ENCODE measurements at regions not wholly inside any gene's neighbourhood (a gene's known extent, or its start where the extent isn't known, plus 50 kb on each side); places are given as distances from the start of the nearest gene placed in this dataset.

- H2AFZ ChIP-seq (ENCODE audit: low read length), result no peak overlapping the region
- no peak for DNase-seq
- H3K27me3 Mint-ChIP-seq (ENCODE audit: low read depth), result no peaks in the 10 kb centered on the region
- no peaks in the 10 kb centered on the region for H3K4me1 Mint-ChIP-seq
- H3K36me3 Mint-ChIP-seq (ENCODE audit: insufficient read depth in 1 of 3, low read depth in 3 of 3), result peaks cover 7 to 21% (median 8%) of the 10 kb centered on the region in 3 experiments
- H3K9me3 Mint-ChIP-seq, result peaks cover 14 to 16% of the 10 kb centered on the region in 2 experiments
- no peak overlapping the region for H3K14ac ChIP-seq (ENCODE audit: insufficient read depth, low read length)
- no peaks in the 10 kb centered on the region for H3K9me3 ChIP-seq (ENCODE audit: control insufficient read depth, low read depth, low read length)
- no peak overlapping the region for H3K56ac ChIP-seq (ENCODE audit: insufficient read length, low read depth, low read length)
- no peak overlapping the region for H3K23ac ChIP-seq (ENCODE audit: insufficient read length, low read depth, low read length)
- no peak overlapping the region for H3K4me2 ChIP-seq (ENCODE audit: insufficient read depth, insufficient read length, low read length)
- no peak overlapping the region for H2BK15ac ChIP-seq (ENCODE audit: low read depth, low read length)
- H3K79me1 ChIP-seq (ENCODE audit: insufficient read depth, low read depth, low read length, poor library complexity, severe bottlenecking), result no peaks in the 10 kb centered on the region
- no peaks in the 10 kb centered on the region for H3K79me2 ChIP-seq (ENCODE audit: insufficient read depth, low read length)
- WGBS (ENCODE audit: extremely low coverage, insufficient read length, low lambda C conversion rate), result no CpG with 5 or more reads among the region's 3 CpGs
- no peak overlapping the region for H3K9ac ChIP-seq (ENCODE audit: extremely low read depth, insufficient read length, low read length)
- no peak overlapping the region for H3K27ac Mint-ChIP-seq
- no peak overlapping the region for H3K4me3 Mint-ChIP-seq
- no peak overlapping the region for H3K27ac ChIP-seq (ENCODE audit: insufficient read length, low read depth, low read length)
- no peak overlapping the region for H3K18ac ChIP-seq (ENCODE audit: insufficient read length, low read depth, low read length)
- no peak for TF ChIP-seq CTCF (conservative IDR thresholded peaks at IDR 0.05)
- no peak overlapping the region for H3K4ac ChIP-seq (ENCODE audit: low read depth, low read length)
- no peaks in the 10 kb centered on the region for H4K20me1 ChIP-seq (ENCODE audit: control insufficient read depth, insufficient read depth, insufficient read length)
- no peak overlapping the region for H2BK120ac ChIP-seq (ENCODE audit: low read depth, low read length, poor library complexity, severe bottlenecking)
- no peak overlapping the region for H4K5ac ChIP-seq (ENCODE audit: insufficient read length, low read depth, low read length)
- H4K91ac ChIP-seq (ENCODE audit: insufficient read length, low read depth, low read length), result no peak overlapping the region
- no peak overlapping the region for H3T11ph ChIP-seq (ENCODE audit: low read length)
- H2AK5ac ChIP-seq (ENCODE audit: insufficient read length, low read length), result no peak overlapping the region
- no peaks in the 10 kb centered on the region for H3K23me2 ChIP-seq (ENCODE audit: insufficient read length, low read depth, low read length, poor library complexity, severe bottlenecking)
- no peaks in the 10 kb centered on the region for H3K27me3 ChIP-seq (ENCODE audit: insufficient read depth, low read length)
- H4K8ac ChIP-seq (replicated peaks; ENCODE audit: insufficient read length, low read depth, low read length), result no peak overlapping the region
- no peaks in the 10 kb centered on the region for H3K4me1 ChIP-seq (ENCODE audit: insufficient read depth, low read length)
- no peak overlapping the region for H2BK5ac ChIP-seq (ENCODE audit: insufficient read length, low read length)
- no peak overlapping the region for H2BK12ac ChIP-seq (ENCODE audit: insufficient read length, low read depth, low read length)
- H2BK20ac ChIP-seq (ENCODE audit: low read depth, low read length, poor library complexity, severe bottlenecking), result no peak overlapping the region
These were observed 609.0 kb upstream of the COX7C start for GRCh38 chr5:86008704-86009103.

All from H9 (cell line).